Gastroesophageal sphincter (tissue), 4 donors: ENCODE measurements at regions not wholly inside any gene's neighbourhood (a gene's known extent, or its start where the extent isn't known, plus 50 kb on each side); places are given as distances from the start of the nearest gene placed in this dataset.

Source experiments
- ATAC-seq: fragments of 150-250 bp; one replicate; pipeline ENCODE4 v1.9.1; 2016; ENCODE audit warnings: mild to moderate bottlenecking, moderate library complexity
- H3K27ac ChIP-seq, 4 donors: fragments of 200-600 bp; sonication (generic) in 3 of 4; 1 replicate in 3 of 4; 2 replicates in 1 of 4; pipeline ENCODE4 v1.5.1; 2016 to 2019
- H3K27me3 ChIP-seq: fragments of 200-600 bp; sonication (generic); one replicate; pipeline ENCODE4 v1.5.1; 2019
- H3K36me3 ChIP-seq, 2 donors: fragments of 200-600 bp; sonication (generic); one replicate each; pipeline ENCODE4 v1.5.1; 2019; ENCODE audit warnings: control low read depth in 1 of 2
- H3K4me1 ChIP-seq, 3 donors: fragments of 200-600 bp; sonication (generic); 1 replicate in 2 of 3; 2 replicates in 1 of 3; pipeline ENCODE4 v1.5.1; 2016 to 2019; ENCODE audit warnings: control low read depth in 2 of 3
- H3K4me3 ChIP-seq, 2 donors: fragments of 200-600 bp; sonication (generic); one replicate each; pipeline ENCODE4 v1.5.1; 2019; ENCODE audit warnings: mild to moderate bottlenecking in 1 of 2, moderate library complexity in 1 of 2
- H3K9me3 ChIP-seq, 3 donors: fragments of 200-600 bp; sonication (generic); one replicate each; pipeline ENCODE4 v1.5.1; 2017 to 2019; ENCODE audit warnings: control low read depth in 2 of 3
- CTCF ChIP-seq, 4 experiments: fragments of 200-600 bp in 2 of 4; fragments of 450-650 bp in 2 of 4; sonication (generic) in 1 of 4; IDR thresholded peaks; one replicate each; pipeline ENCODE4 v1.5.1; 2017 to 2019; ENCODE audit warnings: antibody characterized with exemption in 4 of 4, mild to moderate bottlenecking in 2 of 4, moderate library complexity in 2 of 4
- EP300 ChIP-seq: sonication (generic); formaldehyde crosslinking; IDR thresholded peaks from one replicate; pipeline ENCODE4 v1.6.1; 2017; ENCODE audit warnings: antibody characterized with exemption, mild to moderate bottlenecking
- POLR2A ChIP-seq, 2 donors: fragments of 450-650 bp; IDR thresholded peaks; one replicate each; pipeline ENCODE4 v1.6.1; 2017; ENCODE audit warnings: antibody characterized with exemption in 2 of 2, mild to moderate bottlenecking in 2 of 2, moderate library complexity in 1 of 2
- POLR2AphosphoS5 ChIP-seq: sonication (generic); formaldehyde crosslinking; IDR thresholded peaks from one replicate; pipeline ENCODE4 v1.6.1; 2017; ENCODE audit warnings: antibody characterized with exemption
- WGBS, 2 donors: methylation state at CpG; one replicate each; pipeline ENCODE4 v1.1.5; 2018; ENCODE audit warnings: low coverage in 1 of 2; 5-methylcytosine and 5-hydroxymethylcytosine counted together

- no peak for TF ChIP-seq CTCF (IDR thresholded peaks at IDR 0.05)
- TF ChIP-seq EP300, result no peak
- no peak for TF ChIP-seq POLR2AphosphoS5
- no peak for TF ChIP-seq POLR2A (IDR thresholded peaks at IDR 0.05)
- 77 to 80% methylated on average over 4 to 7 of the region's 13 CpGs for WGBS, 2 donors
- H3K36me3 ChIP-seq, result no peaks in the 10 kb centered on the region
- peaks cover 0 to 7% (median 0%) of the 10 kb centered on the region in 3 donors for H3K4me1 ChIP-seq
- H3K9me3 ChIP-seq, result peaks cover 0 to 4% (median 0%) of the 10 kb centered on the region in 3 donors
- H3K27ac ChIP-seq, result no peak overlapping the region
- ATAC-seq, result no peak
- no peak overlapping the region for H3K4me3 ChIP-seq
- H3K27me3 ChIP-seq, result peaks cover 6% of the 10 kb centered on the region
Observed at GRCh38 chr20:61052776-61053442, 199.2 kb upstream of the CDH4 start.

GRCh38 chr20:61053487-61053886 is 198.6 kb upstream of the CDH4 start:
- Histone ChIP-seq H3K9me3 (peaks cover 0 to 4% (median 0%) of the 10 kb centered on the region in 3 donors), H3K27ac (no peak overlapping the region), H3K36me3 (no peaks in the 10 kb centered on the region), H3K4me3 (no peak overlapping the region), H3K27me3 (peaks cover 6% of the 10 kb centered on the region), H3K4me1 (peaks cover 0 to 7% (median 0%) of the 10 kb centered on the region in 3 donors)
- ATAC-seq, result no peak
- no peak for TF ChIP-seq CTCF (IDR thresholded peaks at IDR 0.05)
- TF ChIP-seq POLR2AphosphoS5, result no peak
- no peak for TF ChIP-seq POLR2A (IDR thresholded peaks at IDR 0.05)
- no peak for TF ChIP-seq EP300
- 60 to 72% methylated on average over 2 to 4 of the region's 4 CpGs for WGBS, 2 donors

DNA sequence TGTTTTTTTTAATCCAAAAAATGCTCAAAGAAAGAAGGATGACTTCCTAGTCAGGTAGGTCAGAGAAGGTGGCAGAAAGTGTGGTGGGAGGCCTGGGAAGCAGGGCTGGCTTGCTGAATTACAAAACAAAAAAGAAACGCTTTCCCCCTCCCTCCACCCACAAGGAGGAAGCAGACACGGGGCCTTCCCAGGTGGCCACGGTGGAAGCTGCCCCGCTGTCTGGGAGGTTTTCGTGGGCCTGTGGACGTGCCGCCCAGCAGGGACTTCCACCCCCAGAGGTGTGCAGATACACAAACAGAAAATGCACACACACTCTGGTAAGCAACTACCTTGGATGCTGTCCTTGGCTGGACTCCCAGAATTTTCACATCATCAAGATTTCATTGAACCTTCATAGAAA is 198.2 kb upstream of the CDH4 start:
- Histone ChIP-seq H3K27me3 (peaks cover 6% of the 10 kb centered on the region), H3K27ac (no peak overlapping the region), H3K4me3 (no peak overlapping the region), H3K4me1 (peaks cover 0 to 7% (median 0%) of the 10 kb centered on the region in 3 donors), H3K9me3 (no peaks in the 10 kb centered on the region), H3K36me3 (no peaks in the 10 kb centered on the region)
- WGBS, 2 donors, result 51 to 55% methylated on average over 4 to 6 of the region's 7 CpGs
- TF ChIP-seq POLR2AphosphoS5 (no peak), CTCF (IDR thresholded peaks at IDR 0.05) (no peak), EP300 (no peak), POLR2A (IDR thresholded peaks at IDR 0.05) (no peak)
- ATAC-seq, result no peak

GRCh38 chr20:61054411-61054810 is 197.7 kb upstream of the CDH4 start:
- Histone ChIP-seq H3K4me1 (peaks cover 0 to 7% (median 0%) of the 10 kb centered on the region in 3 donors), H3K4me3 (no peak overlapping the region), H3K36me3 (no peaks in the 10 kb centered on the region), H3K27me3 (peaks cover 6% of the 10 kb centered on the region), H3K27ac (no peak overlapping the region), H3K9me3 (no peaks in the 10 kb centered on the region)
- no peak for ATAC-seq
- TF ChIP-seq CTCF (IDR thresholded peaks at IDR 0.05) (no peak), EP300 (no peak), POLR2AphosphoS5 (no peak), POLR2A (IDR thresholded peaks at IDR 0.05) (no peak)
- WGBS, 2 donors, result 47 to 83% methylated on average over 2 to 3 of the region's 9 CpGs
